ENCODE measurements at regions not wholly inside any gene's neighbourhood (a gene's known extent, or its start where the extent isn't known, plus 50 kb on each side); places are given as distances from the start of the nearest gene placed in this dataset.

DNA sequence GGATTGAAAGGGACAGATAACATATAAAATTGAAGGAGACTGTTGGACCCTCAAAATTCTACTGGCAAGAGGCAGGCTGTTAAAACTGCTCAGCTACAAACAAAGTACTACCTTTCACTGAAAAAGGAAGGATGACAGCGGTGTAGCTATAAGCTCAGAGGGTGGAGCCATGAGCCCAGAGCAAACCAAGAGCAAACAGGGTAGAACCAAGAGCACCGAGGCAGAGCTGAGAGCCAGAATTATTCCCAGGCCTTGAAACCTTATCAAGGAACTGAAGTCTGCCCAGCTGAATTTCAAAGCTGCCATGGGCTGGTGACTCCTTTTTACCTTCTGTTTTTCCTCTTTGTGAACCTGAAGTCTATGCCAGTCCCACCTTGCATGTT lies 74.7 kb upstream of the SLC4A11 start:
- H3K9me3 ChIP-seq (ENCODE audit: control insufficient read depth, low read length), result no peaks in the 10 kb centered on the region
- H3K4me3 ChIP-seq (ENCODE audit: low read depth, low read length), result no peak overlapping the region
- no peak overlapping the region for H3K4me2 ChIP-seq (ENCODE audit: low read length)
- no peak overlapping the region for H3K9ac ChIP-seq
- peaks cover 12% of the 10 kb centered on the region for H3K4me1 ChIP-seq
- TF ChIP-seq, protein P1, sequence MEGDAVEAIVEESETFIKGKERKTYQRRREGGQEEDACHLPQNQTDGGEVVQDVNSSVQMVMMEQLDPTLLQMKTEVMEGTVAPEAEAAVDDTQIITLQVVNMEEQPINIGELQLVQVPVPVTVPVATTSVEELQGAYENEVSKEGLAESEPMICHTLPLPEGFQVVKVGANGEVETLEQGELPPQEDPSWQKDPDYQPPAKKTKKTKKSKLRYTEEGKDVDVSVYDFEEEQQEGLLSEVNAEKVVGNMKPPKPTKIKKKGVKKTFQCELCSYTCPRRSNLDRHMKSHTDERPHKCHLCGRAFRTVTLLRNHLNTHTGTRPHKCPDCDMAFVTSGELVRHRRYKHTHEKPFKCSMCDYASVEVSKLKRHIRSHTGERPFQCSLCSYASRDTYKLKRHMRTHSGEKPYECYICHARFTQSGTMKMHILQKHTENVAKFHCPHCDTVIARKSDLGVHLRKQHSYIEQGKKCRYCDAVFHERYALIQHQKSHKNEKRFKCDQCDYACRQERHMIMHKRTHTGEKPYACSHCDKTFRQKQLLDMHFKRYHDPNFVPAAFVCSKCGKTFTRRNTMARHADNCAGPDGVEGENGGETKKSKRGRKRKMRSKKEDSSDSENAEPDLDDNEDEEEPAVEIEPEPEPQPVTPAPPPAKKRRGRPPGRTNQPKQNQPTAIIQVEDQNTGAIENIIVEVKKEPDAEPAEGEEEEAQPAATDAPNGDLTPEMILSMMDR (IDR thresholded peaks at IDR 0.05), result no peak
- no peak overlapping the region for H3K27ac ChIP-seq
- no peaks in the 10 kb centered on the region for H3K79me2 ChIP-seq
- H2AFZ ChIP-seq, result no peak overlapping the region
- H3K36me3 ChIP-seq (ENCODE audit: control insufficient read depth, insufficient read depth, low read length), result no peaks in the 10 kb centered on the region
- H3K27me3 ChIP-seq (ENCODE audit: control insufficient read depth, insufficient read depth, low read length), result no peaks in the 10 kb centered on the region

DNA sequence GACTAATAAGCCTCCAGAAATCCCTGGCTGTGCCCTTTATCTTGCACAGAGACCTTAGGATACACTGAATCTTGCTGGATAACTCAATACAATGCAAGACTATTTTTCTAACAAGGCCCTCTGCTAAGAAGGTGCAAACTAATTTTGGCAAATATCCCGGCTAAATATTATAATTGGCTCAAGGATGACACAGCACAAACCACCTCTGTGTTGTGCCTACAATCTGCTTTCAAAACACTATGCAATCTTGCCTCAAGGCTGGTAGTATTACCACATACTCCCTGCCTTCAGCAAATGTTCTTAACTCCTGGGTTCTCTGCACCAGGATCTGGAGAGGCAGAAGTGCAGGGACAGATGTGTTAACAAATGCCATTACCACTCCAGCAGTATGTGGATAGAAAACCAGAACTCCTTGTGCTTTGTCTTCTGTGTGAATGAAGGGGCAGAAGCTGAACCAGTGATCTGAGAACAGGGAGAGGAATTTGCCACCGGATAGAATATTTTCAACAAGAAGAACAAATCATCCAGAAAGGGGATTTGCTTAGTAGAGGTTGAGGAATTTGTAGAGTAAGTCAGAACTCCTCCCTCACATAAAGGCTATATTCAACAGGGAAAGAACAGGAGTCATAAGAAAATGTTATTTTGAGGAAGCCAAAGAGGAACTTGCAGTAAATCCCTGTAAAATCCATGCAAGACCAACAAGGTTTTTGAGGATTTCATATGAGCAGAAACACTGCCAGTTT lies 74.1 kb upstream of the SLC4A11 start:
- no peak overlapping the region for H3K4me2 ChIP-seq (ENCODE audit: low read length)
- H3K27me3 ChIP-seq (ENCODE audit: control insufficient read depth, insufficient read depth, low read length), result no peaks in the 10 kb centered on the region
- H3K9ac ChIP-seq, result no peak overlapping the region
- H3K36me3 ChIP-seq (ENCODE audit: control insufficient read depth, insufficient read depth, low read length), result no peaks in the 10 kb centered on the region
- no peak overlapping the region for H2AFZ ChIP-seq
- peaks cover 12% of the 10 kb centered on the region for H3K4me1 ChIP-seq
- H3K4me3 ChIP-seq (ENCODE audit: low read depth, low read length), result no peak overlapping the region
- H3K27ac ChIP-seq, result no peak overlapping the region
- no peaks in the 10 kb centered on the region for H3K79me2 ChIP-seq
- TF ChIP-seq, protein P1 (IDR thresholded peaks at IDR 0.05), result no peak
- H3K9me3 ChIP-seq (ENCODE audit: control insufficient read depth, low read length), result no peaks in the 10 kb centered on the region

DNA sequence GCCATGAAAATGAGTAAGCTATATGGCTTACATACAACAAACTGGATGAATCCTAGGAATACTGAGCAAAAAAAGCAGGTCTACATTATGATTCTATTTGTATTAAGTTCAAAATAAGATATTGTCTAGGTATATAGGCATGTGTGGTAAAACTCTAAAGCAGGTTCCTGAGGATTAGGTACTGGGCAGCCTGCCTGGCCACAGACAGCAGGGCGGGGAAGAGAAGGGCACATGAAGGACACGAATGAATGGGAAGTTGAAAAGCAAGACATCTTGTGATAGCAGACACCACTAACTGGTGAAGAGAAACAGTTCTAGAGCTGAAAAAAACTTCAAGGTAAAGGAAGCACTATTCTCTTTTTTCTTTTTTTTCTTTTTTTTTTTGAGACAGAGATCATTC lies 72.6 kb upstream of the SLC4A11 start:
- no peak overlapping the region for H3K27ac ChIP-seq
- H3K79me2 ChIP-seq, result no peaks in the 10 kb centered on the region
- H3K9ac ChIP-seq, result no peak overlapping the region
- peaks cover 12% of the 10 kb centered on the region for H3K4me1 ChIP-seq
- H3K9me3 ChIP-seq (ENCODE audit: control insufficient read depth, low read length), result no peaks in the 10 kb centered on the region
- no peaks in the 10 kb centered on the region for H3K36me3 ChIP-seq (ENCODE audit: control insufficient read depth, insufficient read depth, low read length)
- no peak overlapping the region for H3K4me3 ChIP-seq (ENCODE audit: low read depth, low read length)
- TF ChIP-seq, protein P1 (IDR thresholded peaks at IDR 0.05), result no peak
- H3K27me3 ChIP-seq (ENCODE audit: control insufficient read depth, insufficient read depth, low read length), result no peaks in the 10 kb centered on the region
- no peak overlapping the region for H2AFZ ChIP-seq
- no peak overlapping the region for H3K4me2 ChIP-seq (ENCODE audit: low read length)

DNA sequence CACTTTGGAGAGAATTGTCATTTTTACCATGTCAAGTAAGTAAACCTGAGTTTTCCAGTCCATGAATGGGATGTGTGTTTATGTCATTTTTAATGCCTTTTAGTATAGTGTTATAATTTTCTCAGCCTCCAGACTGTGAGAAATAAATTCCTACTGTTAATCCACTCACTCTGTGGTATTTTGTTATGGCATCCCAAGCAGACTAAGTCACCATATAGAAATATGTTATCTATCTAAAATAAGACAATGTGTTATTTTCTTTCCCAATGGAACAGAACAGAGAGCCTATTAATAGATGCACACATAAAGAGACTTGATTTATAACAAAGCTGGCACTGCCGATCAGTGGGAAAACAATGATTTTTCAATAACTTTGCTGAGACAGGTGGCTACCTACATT lies 70.2 kb upstream of the SLC4A11 start:
- Histone ChIP-seq H3K4me2 (ENCODE audit: low read length) (no peak overlapping the region), H3K36me3 (ENCODE audit: control insufficient read depth, insufficient read depth, low read length) (no peaks in the 10 kb centered on the region), H3K79me2 (no peaks in the 10 kb centered on the region), H2AFZ (no peak overlapping the region), H3K4me3 (ENCODE audit: low read depth, low read length) (no peak overlapping the region), H3K27ac (no peak overlapping the region), H3K4me1 (peaks cover 12% of the 10 kb centered on the region), H3K9me3 (ENCODE audit: control insufficient read depth, low read length) (no peaks in the 10 kb centered on the region), H3K27me3 (ENCODE audit: control insufficient read depth, insufficient read depth, low read length) (no peaks in the 10 kb centered on the region), H3K9ac (no peak overlapping the region)
- TF ChIP-seq, protein P1 (IDR thresholded peaks at IDR 0.05), result no peak

GRCh38 chr20:3307725-3308124 lies 68.7 kb upstream of the SLC4A11 start:
- Histone ChIP-seq H3K9me3 (ENCODE audit: control insufficient read depth, low read length) (no peaks in the 10 kb centered on the region), H2AFZ (no peak overlapping the region), H3K4me3 (ENCODE audit: low read depth, low read length) (no peak overlapping the region), H3K4me2 (ENCODE audit: low read length) (no peak overlapping the region), H3K79me2 (no peaks in the 10 kb centered on the region), H3K27ac (no peak overlapping the region), H3K4me1 (no peaks in the 10 kb centered on the region), H3K36me3 (ENCODE audit: control insufficient read depth, insufficient read depth, low read length) (no peaks in the 10 kb centered on the region), H3K9ac (no peak overlapping the region), H3K27me3 (ENCODE audit: control insufficient read depth, insufficient read depth, low read length) (no peaks in the 10 kb centered on the region)
- TF ChIP-seq, protein P1 (IDR thresholded peaks at IDR 0.05), result no peak
